ENCODE measurements at regions not wholly inside any gene's neighbourhood (a gene's known extent, or its start where the extent isn't known, plus 50 kb on each side); places are given as distances from the start of the nearest gene placed in this dataset.

DNA sequence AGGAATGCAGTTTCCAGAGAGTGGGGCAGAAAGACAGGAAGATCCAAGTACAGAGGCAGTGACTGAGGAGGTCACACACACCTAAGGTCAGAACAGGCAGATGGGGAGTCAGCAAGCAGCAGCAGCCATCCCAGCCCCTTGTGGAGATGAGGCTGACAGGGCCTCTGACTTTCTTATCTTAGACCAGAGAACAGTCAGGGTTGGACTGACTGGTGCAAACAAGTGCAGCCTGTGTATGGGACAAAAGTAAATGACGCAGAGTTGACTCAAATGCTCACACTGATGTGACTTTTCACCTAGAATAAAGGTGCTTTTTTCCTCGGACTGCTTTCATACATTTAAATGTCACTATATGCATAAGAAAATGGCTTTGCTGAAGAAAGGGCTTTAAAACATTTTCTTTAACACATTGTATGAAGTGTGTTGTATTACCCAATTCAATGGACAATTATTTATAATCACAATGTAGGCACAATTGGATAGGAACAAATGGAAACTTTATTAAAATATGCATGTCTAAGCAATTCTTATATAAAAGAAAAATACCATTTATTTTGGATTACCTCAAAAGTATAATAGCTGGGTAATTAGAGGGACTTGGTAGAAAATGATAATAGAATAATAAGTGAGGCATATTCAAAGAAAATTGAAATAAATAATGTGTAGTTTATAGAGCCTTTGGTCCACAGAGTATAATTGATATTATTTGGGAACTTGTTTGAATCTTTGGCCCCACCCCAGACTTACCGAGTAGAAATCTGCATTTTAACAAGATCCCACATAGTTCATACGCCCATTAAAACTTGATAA lies 1321.5 kb upstream of the CELF4 start:
- Histone ChIP-seq H2AFZ (ENCODE audit: low read length) (peak overlapping the region; percentile 20), H4K8ac (ENCODE audit: extremely low read depth, insufficient read depth, low read length) (no peak overlapping the region)
- CTCF ChIA-PET (ENCODE audit: partially characterized antibody): no interaction called here

More for the DNA sequence above, 1321.5 kb upstream of the CELF4 start:
- POLR2A ChIA-PET (ENCODE audit: partially characterized antibody): no interaction called here
- Histone ChIP-seq H4K91ac (replicated peaks; ENCODE audit: insufficient read length, low read length) (no peak overlapping the region), H2BK120ac (replicated peaks; ENCODE audit: low read depth, low read length) (no peak overlapping the region), H3K56ac (replicated peaks; ENCODE audit: insufficient read length, low read depth, low read length) (no peak overlapping the region), H3K4me1 (replicated peaks in 1 of 4; ENCODE audit: control insufficient read depth in 3 of 4, insufficient read depth in 4 of 4, low read length in 3 of 4) (peaks cover 0 to 5% (median 0%) of the 10 kb centered on the region in 4 experiments; a peak in 2 of 7 replicates), H3K27me3 (replicated peaks in 1 of 4; ENCODE audit: control insufficient read depth in 3 of 4, extremely low read depth in 1 of 4, insufficient read depth in 3 of 4, low read length in 3 of 4) (no peaks in the 10 kb centered on the region), H2AK5ac (ENCODE audit: low read depth, low read length) (no peak overlapping the region), H3K9ac (replicated peaks in 1 of 4; ENCODE audit: extremely low read depth in 1 of 4, low read depth in 3 of 4, low read length in 3 of 4) (no peak overlapping the region), H3K18ac (ENCODE audit: extremely low read depth, low read length) (no peak overlapping the region), H3K9me3 (ENCODE audit: insufficient read depth in 2 of 2, low read depth in 1 of 2, low read length in 1 of 2) (no peaks in the 10 kb centered on the region), H2BK15ac (ENCODE audit: low read length) (no peak overlapping the region), H3K79me2 (ENCODE audit: control insufficient read depth in 1 of 2, insufficient read depth in 2 of 2, low read length in 2 of 2) (no peaks in the 10 kb centered on the region), H3K79me1 (ENCODE audit: low read depth, low read length) (no peaks in the 10 kb centered on the region), H3K23me2 (ENCODE audit: low read depth, low read length) (no peaks in the 10 kb centered on the region), H2BK5ac (ENCODE audit: low read depth, low read length) (no peak overlapping the region), H3K27ac (ENCODE audit: low read depth, low read length) (no peak overlapping the region), H4K5ac (ENCODE audit: insufficient read length, low read depth, low read length) (no peak overlapping the region), H3K4me3 (ENCODE audit: extremely low read depth in 1 of 4, insufficient read depth in 2 of 4, low read depth in 3 of 4, low read length in 4 of 4) (no peak overlapping the region), H3K14ac (ENCODE audit: insufficient read length) (no peak overlapping the region), H2BK12ac (ENCODE audit: low read depth, low read length) (no peak overlapping the region), H3K4ac (replicated peaks; ENCODE audit: insufficient read length, low read depth, low read length) (no peak overlapping the region), H3K36me3 (ENCODE audit: control insufficient read depth in 2 of 4, insufficient read depth in 4 of 4, low read length in 3 of 4) (no peaks in the 10 kb centered on the region), H3K4me2 (ENCODE audit: insufficient read depth in 1 of 2, low read depth in 2 of 2, low read length in 2 of 2) (no peak overlapping the region), H2BK20ac (ENCODE audit: low read length) (no peak overlapping the region), H3K23ac (ENCODE audit: insufficient read length) (no peak overlapping the region), H4K20me1 (replicated peaks in 1 of 2; ENCODE audit: control insufficient read depth in 1 of 2, insufficient read depth in 2 of 2, low read length in 2 of 2) (no peaks in the 10 kb centered on the region)
- 80% methylated on average over 4 of the region's 4 CpGs; no CpG with 5 or more reads in 1 of the 2 experiments for WGBS, 2 experiments (ENCODE audit: extremely low coverage in 1 of 2, insufficient coverage in 1 of 2, insufficient read length in 1 of 2, insufficient replicate concordance in 2 of 2, low coverage in 1 of 2, low lambda C conversion rate in 2 of 2, missing lambda C conversion rate in 1 of 2)
- FAIRE-seq (no peak), DNase-seq (ENCODE audit: low read depth in 1 of 2, low spot score in 2 of 2) (no peak)
- TF ChIP-seq SUZ12 (IDR thresholded peaks at IDR 0.05; ENCODE audit: low read length) (no peak), SRF (IDR thresholded peaks at IDR 0.05; ENCODE audit: low read depth, low read length) (no peak), GABPA (IDR thresholded peaks at IDR 0.05; ENCODE audit: borderline replicate concordance, insufficient read depth, low read length) (no peak), JUN (IDR thresholded peaks at IDR 0.05; ENCODE audit: low read depth, low read length) (no peak), FOSL1 (IDR thresholded peaks at IDR 0.05; ENCODE audit: insufficient read depth, low read depth, low read length) (no peak), KDM4A (IDR thresholded peaks at IDR 0.05; ENCODE audit: low read depth, low read length, severe bottlenecking) (no peak), BCL11A (IDR thresholded peaks at IDR 0.05; ENCODE audit: low read depth in 2 of 2, low read length in 2 of 2) (no peak), TEAD4 (IDR thresholded peaks at IDR 0.05; ENCODE audit: low read depth, low read length) (no peak), RNF2 (IDR thresholded peaks at IDR 0.05; ENCODE audit: borderline replicate concordance, low read depth, low read length, missing control alignments, poor library complexity, severe bottlenecking) (no peak)

Data from H1 (cell line).